ENCODE measurements at regions not wholly inside any gene's neighbourhood (a gene's known extent, or its start where the extent isn't known, plus 50 kb on each side); places are given as distances from the start of the nearest gene placed in this dataset.

DNA sequence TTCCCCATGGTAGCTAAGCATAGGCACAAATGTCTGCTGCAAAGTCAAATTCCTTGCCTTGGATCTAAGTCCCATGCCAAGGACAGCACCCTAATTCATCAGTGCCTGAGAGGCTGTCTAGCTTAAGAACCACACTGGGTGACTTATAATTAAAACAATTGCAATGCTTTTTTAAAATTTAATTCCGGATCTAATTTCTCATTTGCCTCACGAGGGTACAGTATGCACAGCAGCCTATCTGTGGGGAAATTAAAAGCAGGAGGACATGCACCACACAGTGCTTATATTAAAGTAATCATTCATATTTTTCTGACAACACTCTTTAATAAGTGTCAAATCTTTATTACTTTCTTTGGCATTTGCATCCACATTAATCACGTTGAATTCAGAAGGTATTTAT is 378.8 kb downstream of the GPAM start:
- TF ChIP-seq, protein P1, sequence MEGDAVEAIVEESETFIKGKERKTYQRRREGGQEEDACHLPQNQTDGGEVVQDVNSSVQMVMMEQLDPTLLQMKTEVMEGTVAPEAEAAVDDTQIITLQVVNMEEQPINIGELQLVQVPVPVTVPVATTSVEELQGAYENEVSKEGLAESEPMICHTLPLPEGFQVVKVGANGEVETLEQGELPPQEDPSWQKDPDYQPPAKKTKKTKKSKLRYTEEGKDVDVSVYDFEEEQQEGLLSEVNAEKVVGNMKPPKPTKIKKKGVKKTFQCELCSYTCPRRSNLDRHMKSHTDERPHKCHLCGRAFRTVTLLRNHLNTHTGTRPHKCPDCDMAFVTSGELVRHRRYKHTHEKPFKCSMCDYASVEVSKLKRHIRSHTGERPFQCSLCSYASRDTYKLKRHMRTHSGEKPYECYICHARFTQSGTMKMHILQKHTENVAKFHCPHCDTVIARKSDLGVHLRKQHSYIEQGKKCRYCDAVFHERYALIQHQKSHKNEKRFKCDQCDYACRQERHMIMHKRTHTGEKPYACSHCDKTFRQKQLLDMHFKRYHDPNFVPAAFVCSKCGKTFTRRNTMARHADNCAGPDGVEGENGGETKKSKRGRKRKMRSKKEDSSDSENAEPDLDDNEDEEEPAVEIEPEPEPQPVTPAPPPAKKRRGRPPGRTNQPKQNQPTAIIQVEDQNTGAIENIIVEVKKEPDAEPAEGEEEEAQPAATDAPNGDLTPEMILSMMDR (IDR thresholded peaks at IDR 0.05; ENCODE audit: control extremely low read depth in 1 of 3, insufficient read depth in 1 of 3, low read depth in 1 of 3, low read length in 3 of 3): no peak
- TF ChIP-seq, protein P2, sequence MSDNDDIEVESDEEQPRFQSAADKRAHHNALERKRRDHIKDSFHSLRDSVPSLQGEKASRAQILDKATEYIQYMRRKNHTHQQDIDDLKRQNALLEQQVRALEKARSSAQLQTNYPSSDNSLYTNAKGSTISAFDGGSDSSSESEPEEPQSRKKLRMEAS (IDR thresholded peaks at IDR 0.05): no peak
- TF ChIP-seq ZNF274 (IDR thresholded peaks at IDR 0.05; ENCODE audit: borderline replicate concordance, extremely low read depth, low read length) (no peak), GTF2F1 (IDR thresholded peaks at IDR 0.05; ENCODE audit: borderline replicate concordance, low read depth, low read length) (no peak), EZH2 (IDR thresholded peaks at IDR 0.05; ENCODE audit: low read depth, low read length, severe bottlenecking) (no peak)
- TF ChIP-seq, protein P3, sequence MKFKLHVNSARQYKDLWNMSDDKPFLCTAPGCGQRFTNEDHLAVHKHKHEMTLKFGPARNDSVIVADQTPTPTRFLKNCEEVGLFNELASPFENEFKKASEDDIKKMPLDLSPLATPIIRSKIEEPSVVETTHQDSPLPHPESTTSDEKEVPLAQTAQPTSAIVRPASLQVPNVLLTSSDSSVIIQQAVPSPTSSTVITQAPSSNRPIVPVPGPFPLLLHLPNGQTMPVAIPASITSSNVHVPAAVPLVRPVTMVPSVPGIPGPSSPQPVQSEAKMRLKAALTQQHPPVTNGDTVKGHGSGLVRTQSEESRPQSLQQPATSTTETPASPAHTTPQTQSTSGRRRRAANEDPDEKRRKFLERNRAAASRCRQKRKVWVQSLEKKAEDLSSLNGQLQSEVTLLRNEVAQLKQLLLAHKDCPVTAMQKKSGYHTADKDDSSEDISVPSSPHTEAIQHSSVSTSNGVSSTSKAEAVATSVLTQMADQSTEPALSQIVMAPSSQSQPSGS (IDR thresholded peaks at IDR 0.05; ENCODE audit: low read length): no peak

Measured in H1 (cell line).